Activated T-cell treated with anti-CD3 and anti-CD28 coated beads, Interleukin-2, amount 50 U/mL, for 24 hours (primary cell): ENCODE measurements at regions not wholly inside any gene's neighbourhood (a gene's known extent, or its start where the extent isn't known, plus 50 kb on each side); places are given as distances from the start of the nearest gene placed in this dataset.

Experiments used
- DNase-seq: peaks from one replicate; pipeline ENCODE4 v3.0.0-alpha.2; 2020
- H3K27ac Mint-ChIP-seq: 2 replicates; pipeline ENCODE4 v1.8.0; 2020; ENCODE audit warnings: mild to moderate bottlenecking, mixed read lengths
- H3K27me3 Mint-ChIP-seq: 2 replicates; pipeline ENCODE4 v1.8.0; 2020; ENCODE audit warnings: mixed read lengths
- H3K36me3 Mint-ChIP-seq: 2 replicates; pipeline ENCODE4 v1.8.0; 2020; ENCODE audit warnings: low read depth, mixed read lengths
- H3K4me1 Mint-ChIP-seq: 2 replicates; pipeline ENCODE4 v1.8.0; 2020; ENCODE audit warnings: low read depth, mixed read lengths
- H3K4me3 Mint-ChIP-seq: 2 replicates; pipeline ENCODE4 v1.8.0; 2020; ENCODE audit warnings: mild to moderate bottlenecking, moderate library complexity, mixed read lengths
- H3K9me3 Mint-ChIP-seq: 2 replicates; pipeline ENCODE4 v1.8.0; 2020; ENCODE audit warnings: mixed read lengths

GRCh38 chr9:93862877-93863545 is 92.1 kb downstream of the BARX1 start:
- Mint-ChIP-seq H3K36me3 (no peaks in the 10 kb centered on the region), H3K4me1 (peaks cover 3% of the 10 kb centered on the region)

GRCh38 chr9:93861736-93862358 is 93.3 kb downstream of the BARX1 start:
- DNase-seq: no peak
- Mint-ChIP-seq H3K27ac (no peak overlapping the region), H3K27me3 (peaks cover 82% of the 10 kb centered on the region), H3K4me1 (peaks cover 3% of the 10 kb centered on the region), H3K9me3 (no peaks in the 10 kb centered on the region), H3K36me3 (no peaks in the 10 kb centered on the region), H3K4me3 (no peak overlapping the region)

More at GRCh38 chr9:93862877-93863545, 92.1 kb downstream of the BARX1 start:
- no peak for DNase-seq
- Mint-ChIP-seq H3K27ac (no peak overlapping the region), H3K4me3 (no peak overlapping the region), H3K9me3 (no peaks in the 10 kb centered on the region), H3K27me3 (peaks cover 79% of the 10 kb centered on the region)

- H3K27me3 Mint-ChIP-seq: peaks cover 89% of the 10 kb centered on the region
- no peak overlapping the region for H3K27ac Mint-ChIP-seq
- H3K4me3 Mint-ChIP-seq: no peak overlapping the region
- no peaks in the 10 kb centered on the region for H3K9me3 Mint-ChIP-seq
- H3K36me3 Mint-ChIP-seq: no peaks in the 10 kb centered on the region
- H3K4me1 Mint-ChIP-seq: peaks cover 3% of the 10 kb centered on the region
- DNase-seq: no peak
Observed at GRCh38 chr9:93860694-93861658, 94.2 kb downstream of the BARX1 start.

- no peak for DNase-seq
- Mint-ChIP-seq H3K4me3 (no peak overlapping the region), H3K27ac (no peak overlapping the region), H3K36me3 (no peaks in the 10 kb centered on the region), H3K27me3 (peaks cover 92% of the 10 kb centered on the region), H3K9me3 (no peaks in the 10 kb centered on the region), H3K4me1 (peaks cover 3% of the 10 kb centered on the region)
Observed at GRCh38 chr9:93859431-93860215, 95.5 kb downstream of the BARX1 start.

GRCh38 chr9:93857528-93857927 is 97.6 kb downstream of the BARX1 start:
- peaks cover 3% of the 10 kb centered on the region for H3K4me1 Mint-ChIP-seq
- no peaks in the 10 kb centered on the region for H3K36me3 Mint-ChIP-seq
- no peak overlapping the region for H3K4me3 Mint-ChIP-seq
- H3K27me3 Mint-ChIP-seq: peaks cover 84% of the 10 kb centered on the region
- DNase-seq: no peak
- peaks cover 6% of the 10 kb centered on the region for H3K9me3 Mint-ChIP-seq
- H3K27ac Mint-ChIP-seq: no peak overlapping the region

- Mint-ChIP-seq H3K36me3 (no peaks in the 10 kb centered on the region), H3K4me3 (no peak overlapping the region), H3K4me1 (no peaks in the 10 kb centered on the region), H3K27ac (no peak overlapping the region), H3K27me3 (peaks cover 62% of the 10 kb centered on the region), H3K9me3 (peaks cover 6% of the 10 kb centered on the region)
- no peak for DNase-seq
Observed at GRCh38 chr9:93852728-93853127, 102.4 kb downstream of the BARX1 start.

GRCh38 chr9:93846349-93846748 is 108.8 kb downstream of the BARX1 start:
- no peaks in the 10 kb centered on the region for H3K36me3 Mint-ChIP-seq
- peaks cover 61% of the 10 kb centered on the region for H3K27me3 Mint-ChIP-seq

GRCh38 chr9:93843396-93843795 is 111.8 kb downstream of the BARX1 start:
- no peak overlapping the region for H3K27ac Mint-ChIP-seq
- no peaks in the 10 kb centered on the region for H3K4me1 Mint-ChIP-seq
- H3K27me3 Mint-ChIP-seq: peaks cover 49% of the 10 kb centered on the region
- no peaks in the 10 kb centered on the region for H3K36me3 Mint-ChIP-seq
- H3K4me3 Mint-ChIP-seq: no peak overlapping the region
- no peak for DNase-seq
- peaks cover 16% of the 10 kb centered on the region for H3K9me3 Mint-ChIP-seq

More at GRCh38 chr9:93846349-93846748, 108.8 kb downstream of the BARX1 start:
- no peak for DNase-seq
- Mint-ChIP-seq H3K4me3 (no peak overlapping the region), H3K27ac (no peak overlapping the region), H3K9me3 (peaks cover 16% of the 10 kb centered on the region), H3K4me1 (no peaks in the 10 kb centered on the region)

- no peak overlapping the region for H3K4me3 Mint-ChIP-seq
- DNase-seq: no peak
- no peaks in the 10 kb centered on the region for H3K36me3 Mint-ChIP-seq
- peaks cover 51% of the 10 kb centered on the region for H3K27me3 Mint-ChIP-seq
- H3K27ac Mint-ChIP-seq: no peak overlapping the region
- H3K4me1 Mint-ChIP-seq: peaks cover 8% of the 10 kb centered on the region
- peaks cover 8% of the 10 kb centered on the region for H3K9me3 Mint-ChIP-seq
Observed at GRCh38 chr9:93830606-93831005, 124.5 kb downstream of the BARX1 start.

- peaks cover 56% of the 10 kb centered on the region for H3K27me3 Mint-ChIP-seq
- H3K27ac Mint-ChIP-seq: no peak overlapping the region
- no peak overlapping the region for H3K4me3 Mint-ChIP-seq
- H3K9me3 Mint-ChIP-seq: peaks cover 4% of the 10 kb centered on the region
- H3K36me3 Mint-ChIP-seq: no peaks in the 10 kb centered on the region
- DNase-seq: no peak
- peaks cover 8% of the 10 kb centered on the region for H3K4me1 Mint-ChIP-seq
Observed at GRCh38 chr9:93830012-93830596, 125.1 kb downstream of the BARX1 start.

- Mint-ChIP-seq H3K36me3 (no peaks in the 10 kb centered on the region), H3K4me1 (peaks cover 8% of the 10 kb centered on the region), H3K9me3 (peaks cover 4% of the 10 kb centered on the region), H3K27me3 (peaks cover 61% of the 10 kb centered on the region), H3K27ac (no peak overlapping the region), H3K4me3 (no peak overlapping the region)
- no peak for DNase-seq
Observed at GRCh38 chr9:93829271-93830011, 125.7 kb downstream of the BARX1 start.

- H3K36me3 Mint-ChIP-seq: no peaks in the 10 kb centered on the region
- no peak for DNase-seq
- peaks cover 4% of the 10 kb centered on the region for H3K9me3 Mint-ChIP-seq
- H3K27me3 Mint-ChIP-seq: peaks cover 64% of the 10 kb centered on the region
- H3K27ac Mint-ChIP-seq: no peak overlapping the region
- no peak overlapping the region for H3K4me3 Mint-ChIP-seq
- H3K4me1 Mint-ChIP-seq: peaks cover 8% of the 10 kb centered on the region
Observed at GRCh38 chr9:93828331-93829097, 126.6 kb downstream of the BARX1 start.
